HG02938 (cell line): ENCODE measurements at regions not wholly inside any gene's neighbourhood (a gene's known extent, or its start where the extent isn't known, plus 50 kb on each side); places are given as distances from the start of the nearest gene placed in this dataset.
A peak's percentile ranks its signal among the peaks of the same experiment; 100 is the strongest.

ENCODE experiments used
- ATAC-seq: cut with Tn5 transposase; IDR thresholded peaks from one replicate; pipeline ENCODE4 v1.9.1; 2021; ENCODE audit warnings: mild to moderate bottlenecking, moderate library complexity; ENCODE audit not compliant: unreplicated experiment

DNA sequence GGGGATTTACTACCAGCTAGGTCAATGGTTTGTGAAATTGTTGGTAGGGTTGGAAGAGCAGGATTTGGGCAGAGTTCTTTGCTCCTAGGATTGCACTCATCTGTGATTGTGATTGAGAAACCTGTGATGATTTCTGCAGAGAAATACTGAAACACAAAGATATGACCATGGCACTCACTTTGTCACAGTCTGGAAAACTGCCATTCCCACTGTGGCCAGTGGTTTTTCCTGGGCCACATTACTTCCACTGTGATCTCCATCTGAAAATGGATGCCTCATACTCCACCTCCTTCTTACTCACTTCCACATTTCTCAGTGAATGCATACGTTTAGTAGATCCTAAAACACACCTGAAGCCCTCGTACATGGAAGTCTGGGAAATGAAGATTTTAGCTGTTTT, 593.2 kb downstream of the LMO7 start:
- no peak for ATAC-seq

DNA sequence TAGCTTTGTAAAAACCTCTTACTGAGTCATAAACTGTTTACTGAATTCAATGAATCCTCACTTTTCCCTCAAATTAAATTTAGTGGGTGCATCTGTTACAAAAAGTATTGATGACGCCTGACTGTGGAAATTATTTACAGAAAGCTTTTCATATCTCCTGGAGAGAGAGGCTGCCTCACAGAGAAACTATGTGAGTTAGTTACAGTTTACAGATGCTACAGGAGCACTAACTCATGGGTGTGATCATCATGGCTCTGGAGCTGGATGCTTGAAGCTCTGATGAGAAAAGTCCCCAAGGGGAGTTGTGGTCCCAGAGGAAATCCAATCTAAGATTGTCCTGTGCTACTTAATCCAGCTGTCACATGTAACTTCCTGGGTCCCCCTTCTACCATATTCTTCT, 590.8 kb downstream of the LMO7 start:
- ATAC-seq = no peak

- no peak for ATAC-seq
Measured at GRCh38 chr13:76225815-76226489, 589.8 kb downstream of the LMO7 start.

DNA sequence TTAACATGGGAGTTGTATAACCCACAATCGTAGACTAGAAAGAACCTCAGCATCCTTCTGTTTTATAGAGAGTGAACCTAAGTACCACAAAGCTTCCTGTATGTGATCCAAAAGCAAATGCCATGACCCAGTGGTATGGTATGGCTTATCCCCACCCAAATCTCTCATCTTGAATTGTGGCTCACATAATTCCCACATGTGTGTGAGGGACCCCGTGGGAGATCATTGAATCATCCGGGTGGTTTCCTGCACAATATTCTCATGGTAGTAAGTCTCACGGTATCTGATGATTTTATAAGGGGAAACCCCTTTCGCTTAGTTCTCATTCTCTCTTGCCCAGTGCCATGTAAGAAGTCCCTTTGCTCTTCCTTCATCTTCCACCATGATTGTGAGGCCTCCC, 587.9 kb downstream of the LMO7 start:
- no peak for ATAC-seq

GRCh38 chr13:76223565-76223964, 587.4 kb downstream of the LMO7 start:
- ATAC-seq = no peak

DNA sequence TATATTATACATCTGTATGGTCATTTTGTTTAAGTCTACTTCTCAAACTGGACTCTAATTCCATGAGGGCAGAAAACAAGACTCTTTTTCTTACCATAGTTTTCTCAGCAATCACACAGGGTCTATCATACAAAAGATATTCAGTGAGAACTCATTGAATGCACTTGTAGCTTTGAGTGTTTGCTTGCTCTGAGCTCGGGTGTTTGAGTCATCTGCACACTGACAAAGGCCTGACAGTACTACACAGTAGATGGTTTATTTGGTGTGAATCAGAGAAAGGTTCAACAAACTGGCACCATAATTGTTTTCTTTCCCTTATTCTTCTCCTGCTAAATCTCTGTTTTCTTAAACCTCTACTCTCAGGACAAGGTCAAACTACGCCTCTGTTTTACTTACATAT, 586.4 kb downstream of the LMO7 start:
- no peak for ATAC-seq

- no peak for ATAC-seq
Measured at GRCh38 chr13:76216729-76217128, 580.6 kb downstream of the LMO7 start.

DNA sequence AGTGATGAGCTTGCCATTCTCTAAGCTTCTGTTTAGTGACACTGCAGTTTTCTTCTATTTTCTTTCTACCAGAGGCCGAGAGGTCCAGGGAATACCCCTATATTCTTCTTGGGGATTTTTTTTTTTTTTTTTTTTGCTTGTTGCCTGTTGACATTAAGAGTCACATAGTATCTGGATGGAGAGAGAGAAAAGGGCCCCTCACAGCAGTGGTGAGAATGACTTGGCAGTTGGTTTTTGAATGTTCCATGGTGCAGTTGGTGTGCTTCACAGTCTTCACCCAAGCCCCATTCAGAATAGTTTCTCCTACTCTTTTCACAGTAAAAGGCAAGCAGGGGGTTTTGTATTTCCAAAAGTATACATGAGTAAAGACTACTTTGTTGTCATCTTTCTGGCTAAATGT, 577.9 kb downstream of the LMO7 start:
- peak; percentile 16 for ATAC-seq

GRCh38 chr13:76213423-76213904, 577.3 kb downstream of the LMO7 start:
- peak; percentile 55 for ATAC-seq

DNA sequence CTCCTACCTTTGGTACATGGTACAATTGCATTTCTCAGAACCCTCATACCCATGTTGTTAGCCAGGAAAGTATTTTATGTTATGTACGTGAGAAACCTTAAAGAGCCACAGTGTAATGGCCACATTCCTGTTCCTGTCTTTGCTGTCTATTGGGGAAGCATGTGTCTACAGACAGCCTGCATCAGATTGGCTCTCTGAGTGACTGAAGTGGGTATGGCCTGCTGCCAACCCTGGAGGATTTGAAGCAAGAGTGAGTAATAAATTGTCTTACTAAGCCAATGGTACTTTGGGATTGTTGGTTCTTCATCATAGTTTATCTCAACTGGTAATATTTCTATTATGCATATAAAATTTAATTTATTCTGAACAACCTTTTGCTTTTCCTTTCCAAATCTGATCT, 574.1 kb downstream of the LMO7 start:
- no peak for ATAC-seq

DNA sequence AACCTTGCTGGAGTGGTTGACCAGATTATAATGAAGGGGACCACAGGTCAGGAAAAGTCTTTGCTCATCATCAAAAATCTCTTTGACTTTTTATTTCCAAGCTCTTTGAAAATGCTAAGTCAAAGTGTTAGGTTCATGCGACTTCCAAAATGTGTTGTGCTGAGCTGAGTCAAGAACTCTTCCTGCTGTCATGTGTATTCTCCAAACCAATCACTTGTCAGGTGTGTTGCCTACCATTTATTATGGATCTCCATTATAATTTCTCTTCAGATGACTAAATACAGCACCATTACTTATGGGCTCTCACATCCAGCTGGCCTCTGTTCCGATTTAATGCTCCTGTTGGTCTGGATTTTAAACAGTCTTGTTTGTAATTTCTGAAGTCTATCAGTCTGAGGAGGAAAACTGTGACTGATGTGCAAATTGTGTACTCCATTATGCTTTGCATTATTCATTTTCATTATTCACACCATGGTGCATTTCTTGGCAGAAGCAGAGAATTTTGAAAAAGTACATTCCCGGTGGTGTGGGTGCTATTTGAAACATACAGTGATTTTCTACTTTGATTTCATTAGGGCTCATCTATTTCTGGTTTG, 562.5 kb downstream of the LMO7 start:
- ATAC-seq = no peak

DNA sequence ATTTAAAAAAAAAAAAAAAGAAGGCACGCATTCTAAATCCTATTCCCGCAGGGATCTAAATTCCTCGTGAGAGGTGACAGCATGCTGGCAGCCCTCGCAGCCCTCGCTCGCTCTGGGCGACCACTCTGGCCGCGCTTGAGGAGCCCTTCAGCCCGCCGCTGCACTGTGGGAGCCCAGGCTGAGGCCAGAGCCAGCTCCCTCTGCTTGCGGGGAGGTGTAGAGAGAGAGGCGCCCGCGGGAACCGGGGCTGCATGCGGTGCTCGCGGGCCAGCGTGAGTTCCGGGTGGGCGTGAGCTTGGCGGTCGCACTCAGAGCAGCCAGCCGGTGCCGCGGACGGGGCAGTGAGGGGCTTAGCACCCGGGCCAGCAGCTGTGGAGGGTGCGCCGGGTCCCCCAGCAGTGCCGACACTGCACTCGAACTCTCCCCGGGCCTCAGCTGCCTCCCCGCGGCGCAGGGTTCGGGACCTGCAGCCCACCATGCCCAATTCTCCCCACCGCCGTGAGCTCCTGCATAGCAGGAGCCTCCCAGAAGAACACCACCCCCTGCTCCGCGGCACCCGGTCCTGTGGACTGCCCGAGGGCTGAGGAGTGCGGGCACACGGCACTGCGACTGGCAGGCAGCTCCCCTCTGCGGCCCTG, 553.9 kb downstream of the LMO7 start:
- no peak for ATAC-seq

- ATAC-seq = no peak
Measured at GRCh38 chr13:76175961-76176725, 540.0 kb downstream of the LMO7 start.

- no peak for ATAC-seq
Measured at GRCh38 chr13:76168661-76169060, 532.5 kb downstream of the LMO7 start.

GRCh38 chr13:76164290-76164689, 528.2 kb downstream of the LMO7 start:
- ATAC-seq = no peak

- no peak for ATAC-seq
Measured at GRCh38 chr13:76163761-76164160, 527.6 kb downstream of the LMO7 start.

- no peak for ATAC-seq
Measured at GRCh38 chr13:76160961-76161925, 525.1 kb downstream of the LMO7 start.

GRCh38 chr13:76160506-76160905, 524.4 kb downstream of the LMO7 start:
- no peak for ATAC-seq

- ATAC-seq = no peak
Measured at GRCh38 chr13:76157926-76158325, 521.8 kb downstream of the LMO7 start.

DNA sequence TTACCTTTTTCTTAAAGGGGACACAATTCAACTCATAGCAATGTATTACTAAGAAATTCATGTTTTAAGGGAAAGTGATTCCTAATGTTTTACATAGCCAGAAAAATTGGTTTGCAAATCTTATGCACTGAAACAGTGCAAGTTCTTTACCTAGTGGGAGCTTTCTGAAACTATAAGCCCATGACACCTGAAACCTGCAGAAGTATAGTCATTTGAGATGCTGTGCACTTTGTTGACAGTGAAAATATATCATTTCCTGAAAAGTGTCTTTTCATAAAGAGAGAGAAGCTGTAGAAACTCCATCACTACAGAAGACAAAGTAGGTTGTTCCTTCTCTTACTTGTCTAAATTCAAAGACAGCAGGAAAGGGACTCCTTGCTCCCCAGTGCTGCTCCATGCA, 517.1 kb downstream of the LMO7 start:
- no peak for ATAC-seq
